CD4-positive, alpha-beta T cell treated with Interleukin-4 for 1 hour (primary cell): ENCODE measurements at regions not wholly inside any gene's neighbourhood (a gene's known extent, or its start where the extent isn't known, plus 50 kb on each side); places are given as distances from the start of the nearest gene placed in this dataset.
"Not testable (repeated sequence)": the region's sequence is repeated elsewhere in the genome, so short reads cannot be mapped to it uniquely, and the experiment has no call there.

Experiments used
- DNase-seq, 2 donors: peaks; one replicate each; pipeline ENCODE4 v3.0.0-alpha.2; 2020 to 2022

GRCh38 chr1:47638240-47638639 lies 200.4 kb downstream of the FOXD2 start:
- no peak for DNase-seq

- no peak for DNase-seq
Measured at GRCh38 chr1:47638713-47639112, 200.9 kb downstream of the FOXD2 start.

GRCh38 chr1:47643306-47644211 lies 205.7 kb downstream of the FOXD2 start:
- DNase-seq: no peak

- DNase-seq: no peak
Measured at GRCh38 chr1:47644212-47644573, 206.3 kb downstream of the FOXD2 start.

- DNase-seq: no peak
Measured at GRCh38 chr1:47645151-47645550, 207.3 kb downstream of the FOXD2 start.

- DNase-seq: no peak
Measured at GRCh38 chr1:47646676-47647075, 208.8 kb downstream of the FOXD2 start.

- no peak for DNase-seq
Measured at GRCh38 chr1:47647327-47647845, 209.5 kb downstream of the FOXD2 start.

GRCh38 chr1:47650205-47650604 lies 212.4 kb downstream of the FOXD2 start:
- no peak for DNase-seq

- no peak for DNase-seq
Measured at GRCh38 chr1:47650611-47651010, 212.8 kb downstream of the FOXD2 start.

- DNase-seq: no peak
Measured at GRCh38 chr1:47651311-47652089, 213.7 kb downstream of the FOXD2 start.

- DNase-seq: no peak
Measured at GRCh38 chr1:47655521-47656300, 217.9 kb downstream of the FOXD2 start.

- no peak for DNase-seq
Measured at GRCh38 chr1:47656719-47657685, 219.2 kb downstream of the FOXD2 start.

- no peak for DNase-seq
Measured at GRCh38 chr1:47658161-47658920, 220.5 kb downstream of the FOXD2 start.

- no peak for DNase-seq
Measured at GRCh38 chr1:47659146-47659545, 221.3 kb downstream of the FOXD2 start.

- no peak for DNase-seq
Measured at GRCh38 chr1:47660622-47661021, 222.8 kb downstream of the FOXD2 start.

GRCh38 chr1:47661040-47661439 lies 223.2 kb downstream of the FOXD2 start:
- no peak for DNase-seq

- no peak for DNase-seq
Measured at GRCh38 chr1:47662068-47662467, 224.2 kb downstream of the FOXD2 start.

- DNase-seq: no peak
Measured at GRCh38 chr1:47663286-47663685, 225.4 kb downstream of the FOXD2 start.

- no peak for DNase-seq
Measured at GRCh38 chr1:47664356-47664755, 226.5 kb downstream of the FOXD2 start.

- DNase-seq: not testable (repeated sequence)
Measured at GRCh38 chr1:47664896-47665295, 227.1 kb downstream of the FOXD2 start.

GRCh38 chr1:47669081-47669585 lies 231.3 kb downstream of the FOXD2 start:
- DNase-seq: no peak
